ENCODE measurements at regions not wholly inside any gene's neighbourhood (a gene's known extent, or its start where the extent isn't known, plus 50 kb on each side); places are given as distances from the start of the nearest gene placed in this dataset.

DNA sequence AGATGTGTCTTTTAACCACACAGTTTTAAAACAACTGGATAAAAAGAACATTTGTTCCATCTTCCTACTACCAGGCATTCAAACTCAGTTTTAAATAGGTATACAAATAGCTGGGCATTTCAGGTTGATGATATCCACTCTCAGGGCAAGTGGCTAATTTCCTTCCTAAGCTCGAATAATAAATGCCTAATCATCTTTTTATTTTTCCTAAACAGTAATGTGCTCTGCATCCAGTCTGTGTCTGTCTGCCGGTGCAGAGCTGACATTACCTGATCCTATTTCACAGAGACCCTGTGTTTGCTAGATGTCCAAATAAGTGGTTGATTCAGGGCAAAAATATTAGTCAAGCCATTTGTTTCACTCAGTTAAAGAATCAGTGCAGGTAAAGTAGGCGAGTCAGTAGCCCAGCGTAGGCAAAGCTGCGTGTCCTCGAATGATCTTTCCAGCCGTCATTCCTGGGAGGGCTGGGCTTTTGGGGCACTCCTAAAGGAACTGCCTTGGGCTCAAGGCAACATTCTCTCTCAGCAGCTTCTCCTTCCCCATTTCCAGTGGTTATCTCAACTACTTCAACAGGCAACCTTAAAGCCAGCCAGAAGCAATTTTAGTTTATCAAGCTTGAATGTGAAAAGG, 74.2 kb upstream of the BMP2 start:
- TF ChIP-seq BCL11A (IDR thresholded peaks at IDR 0.05; ENCODE audit: low read depth in 2 of 2, low read length in 2 of 2) (no peak), BACH1 (IDR thresholded peaks at IDR 0.05; ENCODE audit: low read length) (no peak), EP300 (IDR thresholded peaks at IDR 0.05; ENCODE audit: borderline replicate concordance in 1 of 2, low read depth in 2 of 2, low read length in 2 of 2) (no peak), JUN (IDR thresholded peaks at IDR 0.05; ENCODE audit: low read depth, low read length) (no peak), TCF12 (IDR thresholded peaks at IDR 0.05; ENCODE audit: low read depth, low read length) (no peak)
- TF ChIP-seq, protein P1, sequence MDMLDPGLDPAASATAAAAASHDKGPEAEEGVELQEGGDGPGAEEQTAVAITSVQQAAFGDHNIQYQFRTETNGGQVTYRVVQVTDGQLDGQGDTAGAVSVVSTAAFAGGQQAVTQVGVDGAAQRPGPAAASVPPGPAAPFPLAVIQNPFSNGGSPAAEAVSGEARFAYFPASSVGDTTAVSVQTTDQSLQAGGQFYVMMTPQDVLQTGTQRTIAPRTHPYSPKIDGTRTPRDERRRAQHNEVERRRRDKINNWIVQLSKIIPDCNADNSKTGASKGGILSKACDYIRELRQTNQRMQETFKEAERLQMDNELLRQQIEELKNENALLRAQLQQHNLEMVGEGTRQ (IDR thresholded peaks at IDR 0.05; ENCODE audit: low read length) = no peak
- TF ChIP-seq, protein P2, sequence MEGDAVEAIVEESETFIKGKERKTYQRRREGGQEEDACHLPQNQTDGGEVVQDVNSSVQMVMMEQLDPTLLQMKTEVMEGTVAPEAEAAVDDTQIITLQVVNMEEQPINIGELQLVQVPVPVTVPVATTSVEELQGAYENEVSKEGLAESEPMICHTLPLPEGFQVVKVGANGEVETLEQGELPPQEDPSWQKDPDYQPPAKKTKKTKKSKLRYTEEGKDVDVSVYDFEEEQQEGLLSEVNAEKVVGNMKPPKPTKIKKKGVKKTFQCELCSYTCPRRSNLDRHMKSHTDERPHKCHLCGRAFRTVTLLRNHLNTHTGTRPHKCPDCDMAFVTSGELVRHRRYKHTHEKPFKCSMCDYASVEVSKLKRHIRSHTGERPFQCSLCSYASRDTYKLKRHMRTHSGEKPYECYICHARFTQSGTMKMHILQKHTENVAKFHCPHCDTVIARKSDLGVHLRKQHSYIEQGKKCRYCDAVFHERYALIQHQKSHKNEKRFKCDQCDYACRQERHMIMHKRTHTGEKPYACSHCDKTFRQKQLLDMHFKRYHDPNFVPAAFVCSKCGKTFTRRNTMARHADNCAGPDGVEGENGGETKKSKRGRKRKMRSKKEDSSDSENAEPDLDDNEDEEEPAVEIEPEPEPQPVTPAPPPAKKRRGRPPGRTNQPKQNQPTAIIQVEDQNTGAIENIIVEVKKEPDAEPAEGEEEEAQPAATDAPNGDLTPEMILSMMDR (IDR thresholded peaks at IDR 0.05; ENCODE audit: control extremely low read depth in 1 of 3, insufficient read depth in 1 of 3, low read depth in 1 of 3, low read length in 3 of 3) = no peak
